Osteoblast (primary cell): ENCODE measurements at regions not wholly inside any gene's neighbourhood (a gene's known extent, or its start where the extent isn't known, plus 50 kb on each side); places are given as distances from the start of the nearest gene placed in this dataset.
A peak's percentile ranks its signal among the peaks of the same experiment; 100 is the strongest.

Experiments
- DNase-seq: peaks from one replicate; pipeline ENCODE4 v3.0.0; 2011; ENCODE audit warnings: low spot score, mixed read lengths; ENCODE audit not compliant: insufficient read length; ENCODE audit errors: missing footprints
- H2AFZ ChIP-seq: 2 replicates; pipeline ENCODE4 v1.6.0; 2011; ENCODE audit warnings: mild to moderate bottlenecking, low read length
- H3K27ac ChIP-seq: 2 replicates; pipeline ENCODE4 v1.5.1; 2011; ENCODE audit warnings: mild to moderate bottlenecking, low read depth, low read length, moderate library complexity
- H3K27me3 ChIP-seq: 2 replicates; pipeline ENCODE4 v1.6.0; 2012; ENCODE audit warnings: mild to moderate bottlenecking, control low read depth, inconsistent platforms, low read length, moderate library complexity; ENCODE audit not compliant: insufficient read depth
- H3K36me3 ChIP-seq: 2 replicates; pipeline ENCODE4 v1.5.1; 2011; ENCODE audit warnings: mild to moderate bottlenecking, low read length, control low read depth, moderate library complexity; ENCODE audit not compliant: insufficient read depth
- H3K4me1 ChIP-seq: 2 replicates; pipeline ENCODE4 v1.5.1; 2011; ENCODE audit warnings: mild to moderate bottlenecking, low read length, control low read depth, moderate library complexity; ENCODE audit not compliant: insufficient read depth
- H3K4me2 ChIP-seq: 2 replicates; pipeline ENCODE4 v1.6.0; 2011; ENCODE audit warnings: mild to moderate bottlenecking, low read length; ENCODE audit not compliant: insufficient read depth
- H3K4me3 ChIP-seq: fragments of 200-600 bp; sonication (generic); 3 replicates; pipeline ENCODE4 v1.5.1; 2012; ENCODE audit warnings: mild to moderate bottlenecking, low read length, inconsistent platforms; ENCODE audit not compliant: insufficient read depth
- H3K79me2 ChIP-seq: 2 replicates; pipeline ENCODE4 v1.6.0; 2012; ENCODE audit warnings: mild to moderate bottlenecking, low read length, control low read depth, inconsistent platforms; ENCODE audit not compliant: insufficient read depth
- H3K9me3 ChIP-seq: 2 replicates; pipeline ENCODE4 v1.5.1; 2011; ENCODE audit warnings: low read depth, low read length, control low read depth
- H4K20me1 ChIP-seq: 2 replicates; pipeline ENCODE4 v1.6.0; 2012; ENCODE audit warnings: mild to moderate bottlenecking, low read length, control low read depth; ENCODE audit not compliant: insufficient read depth
- CTCF ChIP-seq: IDR thresholded peaks from 2 replicates; pipeline ENCODE4 v1.5.1; 2011; ENCODE audit warnings: mild to moderate bottlenecking, low read depth, low read length, moderate library complexity; ENCODE audit errors: extremely low read depth

GRCh38 chr18:60980422-60981005 lies 352.7 kb upstream of the CDH20 start:
- no peaks in the 10 kb centered on the region for H4K20me1 ChIP-seq
- H3K4me2 ChIP-seq: no peak overlapping the region
- DNase-seq: no peak
- H2AFZ ChIP-seq: no peak overlapping the region
- H3K36me3 ChIP-seq: no peaks in the 10 kb centered on the region
- H3K27me3 ChIP-seq: no peaks in the 10 kb centered on the region
- TF ChIP-seq CTCF: no peak
- no peak overlapping the region for H3K27ac ChIP-seq
- H3K79me2 ChIP-seq: no peaks in the 10 kb centered on the region
- H3K4me1 ChIP-seq: peaks cover 3% of the 10 kb centered on the region
- H3K4me3 ChIP-seq: no peak overlapping the region
- H3K9me3 ChIP-seq: no peaks in the 10 kb centered on the region

GRCh38 chr18:60981682-60982328 lies 351.4 kb upstream of the CDH20 start:
- Histone ChIP-seq H3K27me3 (no peaks in the 10 kb centered on the region), H3K4me1 (peaks cover 3% of the 10 kb centered on the region), H3K27ac (no peak overlapping the region), H3K4me3 (no peak overlapping the region), H2AFZ (no peak overlapping the region), H4K20me1 (no peaks in the 10 kb centered on the region), H3K36me3 (no peaks in the 10 kb centered on the region), H3K4me2 (peak overlapping the region; percentile 31), H3K79me2 (no peaks in the 10 kb centered on the region), H3K9me3 (no peaks in the 10 kb centered on the region)
- TF ChIP-seq CTCF: no peak
- peak; percentile 9 for DNase-seq

GRCh38 chr18:60982329-60982695 lies 350.9 kb upstream of the CDH20 start:
- peaks cover 3% of the 10 kb centered on the region for H3K4me1 ChIP-seq
- H2AFZ ChIP-seq: no peak overlapping the region
- no peaks in the 10 kb centered on the region for H3K79me2 ChIP-seq
- no peak overlapping the region for H3K27ac ChIP-seq
- no peak overlapping the region for H3K4me2 ChIP-seq
- H3K27me3 ChIP-seq: no peaks in the 10 kb centered on the region
- no peaks in the 10 kb centered on the region for H3K36me3 ChIP-seq
- TF ChIP-seq CTCF: no peak
- no peaks in the 10 kb centered on the region for H3K9me3 ChIP-seq
- no peak for DNase-seq
- H3K4me3 ChIP-seq: no peak overlapping the region
- H4K20me1 ChIP-seq: no peaks in the 10 kb centered on the region

- Histone ChIP-seq H3K36me3 (no peaks in the 10 kb centered on the region), H3K27ac (no peak overlapping the region), H3K4me1 (peaks cover 3% of the 10 kb centered on the region), H3K79me2 (no peaks in the 10 kb centered on the region), H3K27me3 (no peaks in the 10 kb centered on the region), H2AFZ (no peak overlapping the region), H3K9me3 (no peaks in the 10 kb centered on the region), H4K20me1 (no peaks in the 10 kb centered on the region), H3K4me3 (no peak overlapping the region), H3K4me2 (no peak overlapping the region)
- DNase-seq: no peak
- TF ChIP-seq CTCF: no peak
Observed at GRCh38 chr18:60982928-60983327, 350.3 kb upstream of the CDH20 start.
